ENCODE measurements at regions not wholly inside any gene's neighbourhood (a gene's known extent, or its start where the extent isn't known, plus 50 kb on each side); places are given as distances from the start of the nearest gene placed in this dataset.

DNA sequence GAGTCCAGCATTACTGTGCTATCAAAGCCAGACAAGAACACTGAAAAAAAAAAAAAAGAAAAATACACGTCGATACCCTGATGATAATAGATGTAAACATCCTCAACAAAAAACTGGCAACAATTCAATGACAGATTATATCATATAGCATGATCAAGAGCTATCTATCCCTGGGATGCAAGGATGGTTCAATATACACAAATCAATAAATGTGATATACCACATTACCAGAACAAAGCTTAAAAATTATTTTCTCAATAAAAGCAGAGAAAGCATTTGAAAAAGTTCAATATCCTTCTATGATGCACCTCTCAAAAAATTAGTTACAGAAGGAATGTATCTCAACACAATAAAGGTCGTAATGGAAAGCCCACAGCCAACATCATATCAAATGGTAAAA, 332.8 kb upstream of the MMADHC start:
- TF ChIP-seq, protein P1, sequence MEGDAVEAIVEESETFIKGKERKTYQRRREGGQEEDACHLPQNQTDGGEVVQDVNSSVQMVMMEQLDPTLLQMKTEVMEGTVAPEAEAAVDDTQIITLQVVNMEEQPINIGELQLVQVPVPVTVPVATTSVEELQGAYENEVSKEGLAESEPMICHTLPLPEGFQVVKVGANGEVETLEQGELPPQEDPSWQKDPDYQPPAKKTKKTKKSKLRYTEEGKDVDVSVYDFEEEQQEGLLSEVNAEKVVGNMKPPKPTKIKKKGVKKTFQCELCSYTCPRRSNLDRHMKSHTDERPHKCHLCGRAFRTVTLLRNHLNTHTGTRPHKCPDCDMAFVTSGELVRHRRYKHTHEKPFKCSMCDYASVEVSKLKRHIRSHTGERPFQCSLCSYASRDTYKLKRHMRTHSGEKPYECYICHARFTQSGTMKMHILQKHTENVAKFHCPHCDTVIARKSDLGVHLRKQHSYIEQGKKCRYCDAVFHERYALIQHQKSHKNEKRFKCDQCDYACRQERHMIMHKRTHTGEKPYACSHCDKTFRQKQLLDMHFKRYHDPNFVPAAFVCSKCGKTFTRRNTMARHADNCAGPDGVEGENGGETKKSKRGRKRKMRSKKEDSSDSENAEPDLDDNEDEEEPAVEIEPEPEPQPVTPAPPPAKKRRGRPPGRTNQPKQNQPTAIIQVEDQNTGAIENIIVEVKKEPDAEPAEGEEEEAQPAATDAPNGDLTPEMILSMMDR (IDR thresholded peaks at IDR 0.05) = no peak
- no peak for TF ChIP-seq SMC3 (IDR thresholded peaks at IDR 0.05; ENCODE audit: low read depth, low read length)
- TF ChIP-seq EZH2phosphoT487 (IDR thresholded peaks at IDR 0.05; ENCODE audit: borderline replicate concordance, low read depth) = no peak
- TF ChIP-seq, protein P2, sequence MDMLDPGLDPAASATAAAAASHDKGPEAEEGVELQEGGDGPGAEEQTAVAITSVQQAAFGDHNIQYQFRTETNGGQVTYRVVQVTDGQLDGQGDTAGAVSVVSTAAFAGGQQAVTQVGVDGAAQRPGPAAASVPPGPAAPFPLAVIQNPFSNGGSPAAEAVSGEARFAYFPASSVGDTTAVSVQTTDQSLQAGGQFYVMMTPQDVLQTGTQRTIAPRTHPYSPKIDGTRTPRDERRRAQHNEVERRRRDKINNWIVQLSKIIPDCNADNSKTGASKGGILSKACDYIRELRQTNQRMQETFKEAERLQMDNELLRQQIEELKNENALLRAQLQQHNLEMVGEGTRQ (IDR thresholded peaks at IDR 0.05; ENCODE audit: borderline replicate concordance, low read depth, low read length) = no peak
- TF ChIP-seq, protein P3, sequence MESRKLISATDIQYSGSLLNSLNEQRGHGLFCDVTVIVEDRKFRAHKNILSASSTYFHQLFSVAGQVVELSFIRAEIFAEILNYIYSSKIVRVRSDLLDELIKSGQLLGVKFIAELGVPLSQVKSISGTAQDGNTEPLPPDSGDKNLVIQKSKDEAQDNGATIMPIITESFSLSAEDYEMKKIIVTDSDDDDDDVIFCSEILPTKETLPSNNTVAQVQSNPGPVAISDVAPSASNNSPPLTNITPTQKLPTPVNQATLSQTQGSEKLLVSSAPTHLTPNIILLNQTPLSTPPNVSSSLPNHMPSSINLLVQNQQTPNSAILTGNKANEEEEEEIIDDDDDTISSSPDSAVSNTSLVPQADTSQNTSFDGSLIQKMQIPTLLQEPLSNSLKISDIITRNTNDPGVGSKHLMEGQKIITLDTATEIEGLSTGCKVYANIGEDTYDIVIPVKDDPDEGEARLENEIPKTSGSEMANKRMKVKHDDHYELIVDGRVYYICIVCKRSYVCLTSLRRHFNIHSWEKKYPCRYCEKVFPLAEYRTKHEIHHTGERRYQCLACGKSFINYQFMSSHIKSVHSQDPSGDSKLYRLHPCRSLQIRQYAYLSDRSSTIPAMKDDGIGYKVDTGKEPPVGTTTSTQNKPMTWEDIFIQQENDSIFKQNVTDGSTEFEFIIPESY (IDR thresholded peaks at IDR 0.05; ENCODE audit: borderline replicate concordance, low read depth) = no peak
- TF ChIP-seq POLR2AphosphoS5 (IDR thresholded peaks at IDR 0.05; ENCODE audit: low read depth, low read length) = no peak
- no peak for TF ChIP-seq TCF12 (IDR thresholded peaks at IDR 0.05)
- no peak for TF ChIP-seq TAF1 (IDR thresholded peaks at IDR 0.05; ENCODE audit: borderline replicate concordance, low read depth, low read length)
